ENCODE measurements at regions not wholly inside any gene's neighbourhood (a gene's known extent, or its start where the extent isn't known, plus 50 kb on each side); places are given as distances from the start of the nearest gene placed in this dataset.

DNA sequence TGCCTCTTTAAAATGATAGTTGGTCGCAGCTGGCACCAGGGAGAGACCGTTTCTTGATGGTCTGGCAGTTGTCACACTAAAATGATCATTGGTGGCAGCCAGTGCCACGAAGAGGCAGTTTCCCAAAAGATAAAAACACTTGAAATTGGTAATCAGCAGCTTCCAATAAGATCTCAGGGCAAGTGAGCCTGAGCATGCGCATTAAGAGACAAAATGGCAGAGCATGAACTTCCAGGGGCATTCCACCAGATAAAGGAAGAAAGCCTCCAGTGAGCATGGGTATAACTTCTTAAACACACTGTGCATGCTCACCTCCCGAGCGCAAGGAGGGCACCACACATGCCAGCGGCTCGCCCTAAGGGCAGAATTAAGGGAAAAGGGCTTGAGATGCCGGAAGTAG, 1594.2 kb upstream of the CDH9 start:
- no peak for TF ChIP-seq ZFP30 (CRISPR knock-in tag; IDR thresholded peaks at IDR 0.05)
- TF ChIP-seq ZFP3 (CRISPR knock-in tag; IDR thresholded peaks at IDR 0.05) = no peak
- no peak for TF ChIP-seq POU6F1 (CRISPR knock-in tag; IDR thresholded peaks at IDR 0.05; ENCODE audit: borderline replicate concordance, low read depth)
- TF ChIP-seq, protein P1, sequence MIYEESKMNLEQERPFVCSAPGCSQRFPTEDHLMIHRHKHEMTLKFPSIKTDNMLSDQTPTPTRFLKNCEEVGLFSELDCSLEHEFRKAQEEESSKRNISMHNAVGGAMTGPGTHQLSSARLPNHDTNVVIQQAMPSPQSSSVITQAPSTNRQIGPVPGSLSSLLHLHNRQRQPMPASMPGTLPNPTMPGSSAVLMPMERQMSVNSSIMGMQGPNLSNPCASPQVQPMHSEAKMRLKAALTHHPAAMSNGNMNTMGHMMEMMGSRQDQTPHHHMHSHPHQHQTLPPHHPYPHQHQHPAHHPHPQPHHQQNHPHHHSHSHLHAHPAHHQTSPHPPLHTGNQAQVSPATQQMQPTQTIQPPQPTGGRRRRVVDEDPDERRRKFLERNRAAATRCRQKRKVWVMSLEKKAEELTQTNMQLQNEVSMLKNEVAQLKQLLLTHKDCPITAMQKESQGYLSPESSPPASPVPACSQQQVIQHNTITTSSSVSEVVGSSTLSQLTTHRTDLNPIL (CRISPR knock-in tag; IDR thresholded peaks at IDR 0.05; ENCODE audit: low read depth) = no peak
- no peak for TF ChIP-seq RARB (CRISPR knock-in tag; IDR thresholded peaks at IDR 0.05)
- TF ChIP-seq ZNF565 (CRISPR knock-in tag; conservative IDR thresholded peaks at IDR 0.05; ENCODE audit: low read depth) = no peak
- no peak for TF ChIP-seq ESRRG (CRISPR knock-in tag; IDR thresholded peaks at IDR 0.05)
- TF ChIP-seq SNAI2 (CRISPR knock-in tag; IDR thresholded peaks at IDR 0.05) = no peak
- TF ChIP-seq CSDC2 (CRISPR knock-in tag; IDR thresholded peaks at IDR 0.05) = no peak
- no peak for TF ChIP-seq TOX (CRISPR knock-in tag; IDR thresholded peaks at IDR 0.05; ENCODE audit: borderline replicate concordance)
- TF ChIP-seq ISL1 (CRISPR knock-in tag; IDR thresholded peaks at IDR 0.05) = no peak
- TF ChIP-seq ARNTL (CRISPR knock-in tag; IDR thresholded peaks at IDR 0.05; ENCODE audit: borderline replicate concordance, low read depth) = no peak
- TF ChIP-seq PPARA (CRISPR knock-in tag; IDR thresholded peaks at IDR 0.05; ENCODE audit: borderline replicate concordance) = no peak
- TF ChIP-seq, protein P2, sequence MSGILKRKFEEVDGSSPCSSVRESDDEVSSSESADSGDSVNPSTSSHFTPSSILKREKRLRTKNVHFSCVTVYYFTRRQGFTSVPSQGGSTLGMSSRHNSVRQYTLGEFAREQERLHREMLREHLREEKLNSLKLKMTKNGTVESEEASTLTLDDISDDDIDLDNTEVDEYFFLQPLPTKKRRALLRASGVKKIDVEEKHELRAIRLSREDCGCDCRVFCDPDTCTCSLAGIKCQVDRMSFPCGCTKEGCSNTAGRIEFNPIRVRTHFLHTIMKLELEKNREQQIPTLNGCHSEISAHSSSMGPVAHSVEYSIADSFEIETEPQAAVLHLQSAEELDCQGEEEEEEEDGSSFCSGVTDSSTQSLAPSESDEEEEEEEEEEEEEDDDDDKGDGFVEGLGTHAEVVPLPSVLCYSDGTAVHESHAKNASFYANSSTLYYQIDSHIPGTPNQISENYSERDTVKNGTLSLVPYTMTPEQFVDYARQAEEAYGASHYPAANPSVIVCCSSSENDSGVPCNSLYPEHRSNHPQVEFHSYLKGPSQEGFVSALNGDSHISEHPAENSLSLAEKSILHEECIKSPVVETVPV (CRISPR knock-in tag; IDR thresholded peaks at IDR 0.05) = no peak
- no peak for TF ChIP-seq ZNF8 (CRISPR knock-in tag; IDR thresholded peaks at IDR 0.05)
- TF ChIP-seq OSR1 (CRISPR knock-in tag; IDR thresholded peaks at IDR 0.05) = no peak
- no peak for TF ChIP-seq BACH2 (CRISPR knock-in tag; IDR thresholded peaks at IDR 0.05; ENCODE audit: borderline replicate concordance)
- no peak for TF ChIP-seq ZNF70 (CRISPR knock-in tag; IDR thresholded peaks at IDR 0.05)
- ATAC-seq = no peak

DNA sequence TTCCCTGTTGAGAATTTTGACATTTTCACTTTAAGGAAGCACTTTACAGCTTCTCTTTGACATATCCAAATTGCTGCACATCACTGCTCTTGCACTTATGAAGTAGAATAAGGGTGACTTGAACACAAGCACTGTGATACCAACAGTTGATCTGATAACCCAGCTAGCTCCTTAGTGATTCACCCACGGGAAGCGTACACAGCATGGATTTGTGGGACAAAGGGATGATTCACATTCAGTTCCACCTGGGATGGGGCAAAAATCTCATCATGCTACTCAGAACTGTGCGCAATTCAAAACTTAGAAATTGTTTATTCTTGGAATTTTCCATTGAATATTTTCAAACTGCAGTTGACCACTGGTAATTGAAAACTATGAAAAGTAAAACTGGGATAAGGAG, 1565.5 kb upstream of the CDH9 start:
- no peak for TF ChIP-seq ZC3H10 (CRISPR knock-in tag; IDR thresholded peaks at IDR 0.05)
- TF ChIP-seq TCF4 (CRISPR knock-in tag; IDR thresholded peaks at IDR 0.05; ENCODE audit: borderline replicate concordance) = no peak
- TF ChIP-seq GLIS3 (CRISPR knock-in tag; IDR thresholded peaks at IDR 0.05) = no peak
- TF ChIP-seq OSR1 (CRISPR knock-in tag; IDR thresholded peaks at IDR 0.05) = no peak
- no peak for TF ChIP-seq ISL1 (CRISPR knock-in tag; IDR thresholded peaks at IDR 0.05)
- no peak for TF ChIP-seq ESRRG (CRISPR knock-in tag; IDR thresholded peaks at IDR 0.05)
- no peak for TF ChIP-seq CSDC2 (CRISPR knock-in tag; IDR thresholded peaks at IDR 0.05)
- no peak for TF ChIP-seq TOX (CRISPR knock-in tag; IDR thresholded peaks at IDR 0.05; ENCODE audit: borderline replicate concordance)
- TF ChIP-seq PPARA (CRISPR knock-in tag; IDR thresholded peaks at IDR 0.05; ENCODE audit: borderline replicate concordance) = no peak
- no peak for TF ChIP-seq POU6F1 (CRISPR knock-in tag; IDR thresholded peaks at IDR 0.05; ENCODE audit: borderline replicate concordance, low read depth)
- no peak for TF ChIP-seq ARNTL (CRISPR knock-in tag; IDR thresholded peaks at IDR 0.05; ENCODE audit: borderline replicate concordance, low read depth)
- TF ChIP-seq, protein P2 (CRISPR knock-in tag; IDR thresholded peaks at IDR 0.05) = no peak
- no peak for TF ChIP-seq BACH2 (CRISPR knock-in tag; IDR thresholded peaks at IDR 0.05; ENCODE audit: borderline replicate concordance)
- ATAC-seq = no peak

DNA sequence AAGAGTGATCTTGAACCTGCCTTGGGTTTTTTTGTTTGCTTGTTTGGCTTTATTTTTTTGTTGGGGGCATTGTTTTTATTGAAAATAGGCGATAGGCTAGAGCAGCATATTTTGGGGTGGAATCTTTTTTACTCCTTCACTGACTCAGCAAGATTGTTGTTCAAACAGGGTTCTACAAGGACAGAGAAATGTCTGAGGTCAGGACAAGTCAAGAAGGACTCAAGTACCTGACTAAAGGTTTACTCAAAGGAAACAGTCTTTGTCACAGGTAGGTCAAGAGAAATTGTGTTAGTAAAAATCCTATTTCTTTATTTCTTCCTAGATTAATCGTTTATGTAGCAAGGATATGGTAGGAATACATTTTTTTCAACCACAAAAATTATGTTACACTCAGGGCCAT, 1564.0 kb upstream of the CDH9 start:
- ATAC-seq = no peak
- TF ChIP-seq ARNTL (CRISPR knock-in tag; IDR thresholded peaks at IDR 0.05; ENCODE audit: borderline replicate concordance, low read depth) = no peak
- TF ChIP-seq ZFP3 (CRISPR knock-in tag; IDR thresholded peaks at IDR 0.05) = no peak
- no peak for TF ChIP-seq ZNF565 (CRISPR knock-in tag; conservative IDR thresholded peaks at IDR 0.05; ENCODE audit: low read depth)
- TF ChIP-seq, protein P1 (CRISPR knock-in tag; IDR thresholded peaks at IDR 0.05; ENCODE audit: low read depth) = no peak
- no peak for TF ChIP-seq TCF4 (CRISPR knock-in tag; IDR thresholded peaks at IDR 0.05; ENCODE audit: borderline replicate concordance)
- TF ChIP-seq RARB (CRISPR knock-in tag; IDR thresholded peaks at IDR 0.05) = no peak
- TF ChIP-seq TOX (CRISPR knock-in tag; IDR thresholded peaks at IDR 0.05; ENCODE audit: borderline replicate concordance) = no peak
- no peak for TF ChIP-seq PPARA (CRISPR knock-in tag; IDR thresholded peaks at IDR 0.05; ENCODE audit: borderline replicate concordance)
- TF ChIP-seq ZNF8 (CRISPR knock-in tag; IDR thresholded peaks at IDR 0.05) = no peak
- no peak for TF ChIP-seq TSHZ2 (CRISPR knock-in tag; IDR thresholded peaks at IDR 0.05)
- no peak for TF ChIP-seq PATZ1 (CRISPR knock-in tag; IDR thresholded peaks at IDR 0.05; ENCODE audit: borderline replicate concordance)

Data from SK-N-SH treated with all-trans-retinoic acid at 6 μM for 48 hours (cell line).